Fibroblast of lung (primary cell): ENCODE measurements at regions not wholly inside any gene's neighbourhood (a gene's known extent, or its start where the extent isn't known, plus 50 kb on each side); places are given as distances from the start of the nearest gene placed in this dataset.

Source experiments
- CTCF ChIP-seq, 2 donors: IDR thresholded peaks in 1 of 2; conservative IDR thresholded peaks in 1 of 2; 1 replicate in 1 of 2; 2 replicates in 1 of 2; pipeline ENCODE4 v1.5.1; 2011 to 2012; ENCODE audit warnings: low read length in 2 of 2, control low read depth in 1 of 2, inconsistent platforms in 1 of 2, low read depth in 1 of 2, mild to moderate bottlenecking in 1 of 2
- EZH2 ChIP-seq: IDR thresholded peaks from 2 replicates; pipeline ENCODE4 v1.5.1; 2012; ENCODE audit warnings: low read length, control low read depth, mild to moderate bottlenecking; ENCODE audit errors: missing control alignments

DNA sequence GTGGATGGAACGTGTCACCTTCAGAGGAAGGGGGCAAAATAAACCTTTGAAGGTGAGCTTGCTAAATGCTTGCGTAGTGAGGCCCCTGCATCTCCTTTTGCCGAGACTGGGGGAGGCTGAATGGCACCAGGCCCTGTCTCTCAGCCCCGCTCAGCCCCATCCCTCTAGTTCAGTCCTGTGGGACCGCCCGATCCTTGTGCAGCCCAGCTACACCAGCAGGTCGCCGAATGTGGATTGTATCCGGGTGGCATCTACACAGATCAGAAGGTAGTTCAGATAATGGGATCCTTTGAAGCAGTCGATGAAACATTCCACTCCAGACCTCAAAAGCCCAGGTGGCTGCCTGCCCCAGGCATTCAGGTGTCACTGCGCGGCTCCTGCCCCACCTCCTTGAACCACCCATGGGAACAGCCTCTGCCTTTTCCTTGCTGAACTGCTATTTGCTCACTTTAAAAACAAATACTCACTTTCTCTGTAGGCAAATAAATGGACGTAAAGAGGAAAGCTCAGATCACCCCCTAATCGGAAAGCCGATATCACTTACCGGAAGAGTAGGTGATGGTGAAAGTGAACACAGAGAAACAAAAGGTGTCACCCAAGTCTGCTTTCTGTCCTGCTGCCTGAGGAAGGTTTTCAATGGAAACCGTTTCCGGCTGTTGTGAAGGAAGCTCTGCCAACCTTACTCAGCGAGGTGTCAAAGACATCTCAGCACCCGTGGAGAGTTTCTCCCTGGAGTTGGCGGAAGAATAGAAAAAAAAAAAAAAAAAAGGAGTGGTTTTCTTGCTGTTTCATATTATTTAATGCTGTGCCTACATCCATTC, 100.3 kb upstream of the NCOR2 start:
- TF ChIP-seq CTCF (conservative IDR thresholded peaks at IDR 0.05 in 1 of 2, IDR thresholded peaks at IDR 0.05 in 1 of 2; ENCODE audit: low read depth in 1 of 2, low read length in 2 of 2) (no peak), EZH2 (no peak)
